A549 (cell line): ENCODE measurements at regions not wholly inside any gene's neighbourhood (a gene's known extent, or its start where the extent isn't known, plus 50 kb on each side); places are given as distances from the start of the nearest gene placed in this dataset.

ENCODE experiments used
- CBX2 ChIP-seq: fragments of 200-600 bp; sonication (generic); IDR thresholded peaks from 2 replicates; pipeline ENCODE4 v1.6.1; 2016; ENCODE audit warnings: low read depth, mild to moderate bottlenecking, borderline replicate concordance
- ESRRA ChIP-seq: fragments of 150-350 bp; IDR thresholded peaks from 2 replicates; pipeline ENCODE4 v1.6.1; 2014; ENCODE audit warnings: mild to moderate bottlenecking, low read length, borderline replicate concordance
- JUN ChIP-seq, 2 experiments: fragments of >200 bp; sonication (Bioruptor Twin); formaldehyde crosslinking; IDR thresholded peaks; 2 replicates in 1 of 2; 3 replicates in 1 of 2; pipeline ENCODE4 v1.6.1; 2016 to 2017
- KDM1A ChIP-seq: fragments of 200-600 bp; sonication (generic); IDR thresholded peaks from 2 replicates; pipeline ENCODE4 v1.6.1; 2016; ENCODE audit warnings: low read depth, mild to moderate bottlenecking
- POLR2A ChIP-seq: IDR thresholded peaks from 2 replicates; pipeline ENCODE4 v1.6.1; 2012; ENCODE audit warnings: mild to moderate bottlenecking, low read length
- USF2 ChIP-seq: fragments of 450-650 bp; IDR thresholded peaks from 2 replicates; pipeline ENCODE4 v1.6.1; 2014; ENCODE audit warnings: antibody characterized with exemption
- TF ChIP-seq, protein P1 (sequence below): fragments of >200 bp; sonication (Bioruptor Twin); formaldehyde crosslinking; IDR thresholded peaks from 3 replicates; pipeline ENCODE4 v1.5.1; 2016
- TF ChIP-seq, protein P2 (sequence below): IDR thresholded peaks from 2 replicates; pipeline ENCODE4 v1.6.1; 2012

GRCh38 chr12:43109631-43110345 lies 442.2 kb downstream of the ADAMTS20 start:
- TF ChIP-seq, protein P1, sequence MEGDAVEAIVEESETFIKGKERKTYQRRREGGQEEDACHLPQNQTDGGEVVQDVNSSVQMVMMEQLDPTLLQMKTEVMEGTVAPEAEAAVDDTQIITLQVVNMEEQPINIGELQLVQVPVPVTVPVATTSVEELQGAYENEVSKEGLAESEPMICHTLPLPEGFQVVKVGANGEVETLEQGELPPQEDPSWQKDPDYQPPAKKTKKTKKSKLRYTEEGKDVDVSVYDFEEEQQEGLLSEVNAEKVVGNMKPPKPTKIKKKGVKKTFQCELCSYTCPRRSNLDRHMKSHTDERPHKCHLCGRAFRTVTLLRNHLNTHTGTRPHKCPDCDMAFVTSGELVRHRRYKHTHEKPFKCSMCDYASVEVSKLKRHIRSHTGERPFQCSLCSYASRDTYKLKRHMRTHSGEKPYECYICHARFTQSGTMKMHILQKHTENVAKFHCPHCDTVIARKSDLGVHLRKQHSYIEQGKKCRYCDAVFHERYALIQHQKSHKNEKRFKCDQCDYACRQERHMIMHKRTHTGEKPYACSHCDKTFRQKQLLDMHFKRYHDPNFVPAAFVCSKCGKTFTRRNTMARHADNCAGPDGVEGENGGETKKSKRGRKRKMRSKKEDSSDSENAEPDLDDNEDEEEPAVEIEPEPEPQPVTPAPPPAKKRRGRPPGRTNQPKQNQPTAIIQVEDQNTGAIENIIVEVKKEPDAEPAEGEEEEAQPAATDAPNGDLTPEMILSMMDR, result no peak
- TF ChIP-seq USF2, result no peak
- TF ChIP-seq CBX2, result no peak
- no peak for TF ChIP-seq KDM1A
- no peak for TF ChIP-seq ESRRA
- TF ChIP-seq, protein P2, sequence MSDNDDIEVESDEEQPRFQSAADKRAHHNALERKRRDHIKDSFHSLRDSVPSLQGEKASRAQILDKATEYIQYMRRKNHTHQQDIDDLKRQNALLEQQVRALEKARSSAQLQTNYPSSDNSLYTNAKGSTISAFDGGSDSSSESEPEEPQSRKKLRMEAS, result no peak
- no peak for TF ChIP-seq JUN (IDR thresholded peaks at IDR 0.05)
- no peak for TF ChIP-seq POLR2A
